Stimulated activated CD4-positive, alpha-beta T cell treated with anti-CD3 and anti-CD28 coated beads, Interleukin-15, amount 100 ng/mL, for 24 hours (primary cell): ENCODE measurements at regions not wholly inside any gene's neighbourhood (a gene's known extent, or its start where the extent isn't known, plus 50 kb on each side); places are given as distances from the start of the nearest gene placed in this dataset.
A peak's percentile ranks its signal among the peaks of the same experiment; 100 is the strongest.
"Not testable (repeated sequence)": the region's sequence is repeated elsewhere in the genome, so short reads cannot be mapped to it uniquely, and the experiment has no call there.

Source experiments
- DNase-seq: peaks from one replicate; pipeline ENCODE4 v3.0.0-alpha.2; 2020

GRCh38 chr12:32010631-32011336 lies 51.6 kb downstream of the RESF1 start:
- DNase-seq = no peak

GRCh38 chr12:32012249-32012785 lies 53.1 kb downstream of the RESF1 start:
- no peak for DNase-seq

- no peak for DNase-seq
Observed at GRCh38 chr12:32015036-32015435, 55.8 kb downstream of the RESF1 start.

- no peak for DNase-seq
Observed at GRCh38 chr12:32016680-32017482, 57.7 kb downstream of the RESF1 start.

GRCh38 chr12:32021346-32021773 lies 62.1 kb downstream of the RESF1 start:
- no peak for DNase-seq

GRCh38 chr12:32022387-32022786 lies 63.2 kb downstream of the RESF1 start:
- DNase-seq = not testable (repeated sequence)

GRCh38 chr12:32023861-32024260 lies 64.6 kb downstream of the RESF1 start:
- DNase-seq = not testable (repeated sequence)

GRCh38 chr12:32024884-32025592 lies 65.8 kb downstream of the RESF1 start:
- no peak for DNase-seq

GRCh38 chr12:32025906-32026305 lies 66.7 kb downstream of the RESF1 start:
- DNase-seq = peak; percentile 60

GRCh38 chr12:32027684-32028365 lies 68.6 kb downstream of the RESF1 start:
- no peak for DNase-seq

- no peak for DNase-seq
Observed at GRCh38 chr12:32030151-32030550, 70.9 kb downstream of the RESF1 start.

GRCh38 chr12:32030676-32031075 lies 71.5 kb downstream of the RESF1 start:
- DNase-seq = no peak

GRCh38 chr12:32031109-32031508 lies 71.9 kb downstream of the RESF1 start:
- no peak for DNase-seq

- DNase-seq = no peak
Observed at GRCh38 chr12:32032205-32032810, 73.1 kb downstream of the RESF1 start.

- DNase-seq = no peak
Observed at GRCh38 chr12:32033406-32033805, 73.2 kb upstream of the BICD1 start.

GRCh38 chr12:32034045-32034444 lies 72.6 kb upstream of the BICD1 start:
- no peak for DNase-seq

- DNase-seq = no peak
Observed at GRCh38 chr12:32036477-32037263, 70.0 kb upstream of the BICD1 start.

GRCh38 chr12:32039347-32039746 lies 67.3 kb upstream of the BICD1 start:
- no peak for DNase-seq

GRCh38 chr12:32039917-32040575 lies 66.6 kb upstream of the BICD1 start:
- DNase-seq = no peak

GRCh38 chr12:32043928-32044549 lies 62.6 kb upstream of the BICD1 start:
- no peak for DNase-seq
